DND-41 (cell line): ENCODE measurements at regions not wholly inside any gene's neighbourhood (a gene's known extent, or its start where the extent isn't known, plus 50 kb on each side); places are given as distances from the start of the nearest gene placed in this dataset.

Experiments
- ATAC-seq: fragments of 200-7000 bp; cut with Tn5 transposase; 3 replicates; pipeline ENCODE4 v1.9.1; 2021; ENCODE audit warnings: low read depth; ENCODE audit not compliant: insufficient read depth
- DNase-seq: peaks from one replicate; pipeline ENCODE4 v3.0.0-alpha.2; 2020
- H2AFZ ChIP-seq: 2 replicates; pipeline ENCODE4 v1.6.0; 2012; ENCODE audit warnings: low read depth, low read length
- H3K27ac ChIP-seq: 2 replicates; pipeline ENCODE4 v1.5.1; 2012; ENCODE audit warnings: low read length, inconsistent platforms
- H3K27me3 ChIP-seq: fragments of 200-600 bp; sonication (generic); 2 replicates; pipeline ENCODE4 v1.6.0; 2012; ENCODE audit warnings: low read length, mild to moderate bottlenecking, inconsistent platforms; ENCODE audit not compliant: insufficient read depth, poor library complexity
- H3K36me3 ChIP-seq: 2 replicates; pipeline ENCODE4 v1.5.1; 2012; ENCODE audit warnings: low read length, inconsistent platforms; ENCODE audit not compliant: insufficient read depth
- H3K4me1 ChIP-seq: 2 replicates; pipeline ENCODE4 v1.5.1; 2012; ENCODE audit warnings: mild to moderate bottlenecking, low read length; ENCODE audit not compliant: insufficient read depth
- H3K4me2 ChIP-seq: 2 replicates; pipeline ENCODE4 v1.6.0; 2012; ENCODE audit warnings: mild to moderate bottlenecking, moderate library complexity, low read length, inconsistent platforms; ENCODE audit not compliant: insufficient read depth
- H3K4me3 ChIP-seq, 2 experiments: fragments of 200-600 bp in 1 of 2; shearing (Covaris generic) in 1 of 2; 2 replicates each; pipeline ENCODE4 v1.5.1; 2012 to 2016; ENCODE audit warnings: inconsistent platforms in 2 of 2, low read length in 2 of 2, mild to moderate bottlenecking in 2 of 2, low read depth in 1 of 2, moderate library complexity in 1 of 2
- H3K79me2 ChIP-seq: 2 replicates; pipeline ENCODE4 v1.6.0; 2012; ENCODE audit warnings: low read length, inconsistent platforms; ENCODE audit not compliant: insufficient read depth
- H3K9ac ChIP-seq: 2 replicates; pipeline ENCODE4 v1.6.0; 2012; ENCODE audit warnings: low read depth, mild to moderate bottlenecking, inconsistent platforms, low read length, moderate library complexity
- H3K9me3 ChIP-seq: 2 replicates; pipeline ENCODE4 v1.5.1; 2012; ENCODE audit warnings: low read length, moderate library complexity, mild to moderate bottlenecking, inconsistent platforms; ENCODE audit not compliant: insufficient read depth, severe bottlenecking
- H4K20me1 ChIP-seq: 2 replicates; pipeline ENCODE4 v1.6.0; 2012; ENCODE audit warnings: low read length; ENCODE audit not compliant: insufficient read depth
- EZH2 ChIP-seq: IDR thresholded peaks from 3 replicates; pipeline ENCODE4 v1.6.1; 2012; ENCODE audit warnings: borderline replicate concordance, low read depth, mild to moderate bottlenecking, moderate library complexity, low read length, inconsistent platforms; ENCODE audit not compliant: severe bottlenecking
- TF ChIP-seq, protein P1 (sequence below): IDR thresholded peaks from 2 replicates; pipeline ENCODE4 v1.5.1; 2012; ENCODE audit warnings: borderline replicate concordance, low read length, moderate library complexity, mild to moderate bottlenecking; ENCODE audit not compliant: poor library complexity, severe bottlenecking; ENCODE audit errors: extremely low read depth

DNA sequence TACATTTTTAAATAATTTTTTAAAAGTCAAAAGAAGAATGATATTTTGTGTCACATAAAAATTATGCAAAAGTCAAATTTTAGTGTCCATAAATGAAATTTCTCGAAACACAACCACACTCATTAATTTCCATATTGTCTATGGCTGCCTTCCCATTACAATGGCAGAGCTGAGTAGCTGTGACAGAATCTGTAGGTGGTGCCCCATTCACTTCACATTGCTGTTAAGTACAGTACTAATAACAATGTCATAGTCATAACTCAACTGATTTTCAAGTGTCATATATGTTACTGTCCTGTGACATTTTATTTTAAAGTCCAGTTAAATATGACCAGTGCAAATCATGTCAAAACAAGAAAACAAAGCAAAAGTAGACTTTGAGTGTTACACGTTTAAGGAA, 114.3 kb downstream of the SPRY2 start:
- Histone ChIP-seq H3K4me3 (no peak overlapping the region), H2AFZ (no peak overlapping the region), H3K4me1 (no peaks in the 10 kb centered on the region), H4K20me1 (no peaks in the 10 kb centered on the region), H3K27ac (no peak overlapping the region), H3K79me2 (no peaks in the 10 kb centered on the region), H3K27me3 (no peaks in the 10 kb centered on the region), H3K36me3 (no peaks in the 10 kb centered on the region), H3K9me3 (no peaks in the 10 kb centered on the region), H3K9ac (no peak overlapping the region), H3K4me2 (no peak overlapping the region)
- ATAC-seq (no peak), DNase-seq (no peak)
- TF ChIP-seq, protein P1, sequence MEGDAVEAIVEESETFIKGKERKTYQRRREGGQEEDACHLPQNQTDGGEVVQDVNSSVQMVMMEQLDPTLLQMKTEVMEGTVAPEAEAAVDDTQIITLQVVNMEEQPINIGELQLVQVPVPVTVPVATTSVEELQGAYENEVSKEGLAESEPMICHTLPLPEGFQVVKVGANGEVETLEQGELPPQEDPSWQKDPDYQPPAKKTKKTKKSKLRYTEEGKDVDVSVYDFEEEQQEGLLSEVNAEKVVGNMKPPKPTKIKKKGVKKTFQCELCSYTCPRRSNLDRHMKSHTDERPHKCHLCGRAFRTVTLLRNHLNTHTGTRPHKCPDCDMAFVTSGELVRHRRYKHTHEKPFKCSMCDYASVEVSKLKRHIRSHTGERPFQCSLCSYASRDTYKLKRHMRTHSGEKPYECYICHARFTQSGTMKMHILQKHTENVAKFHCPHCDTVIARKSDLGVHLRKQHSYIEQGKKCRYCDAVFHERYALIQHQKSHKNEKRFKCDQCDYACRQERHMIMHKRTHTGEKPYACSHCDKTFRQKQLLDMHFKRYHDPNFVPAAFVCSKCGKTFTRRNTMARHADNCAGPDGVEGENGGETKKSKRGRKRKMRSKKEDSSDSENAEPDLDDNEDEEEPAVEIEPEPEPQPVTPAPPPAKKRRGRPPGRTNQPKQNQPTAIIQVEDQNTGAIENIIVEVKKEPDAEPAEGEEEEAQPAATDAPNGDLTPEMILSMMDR: no peak
- no peak for TF ChIP-seq EZH2

DNA sequence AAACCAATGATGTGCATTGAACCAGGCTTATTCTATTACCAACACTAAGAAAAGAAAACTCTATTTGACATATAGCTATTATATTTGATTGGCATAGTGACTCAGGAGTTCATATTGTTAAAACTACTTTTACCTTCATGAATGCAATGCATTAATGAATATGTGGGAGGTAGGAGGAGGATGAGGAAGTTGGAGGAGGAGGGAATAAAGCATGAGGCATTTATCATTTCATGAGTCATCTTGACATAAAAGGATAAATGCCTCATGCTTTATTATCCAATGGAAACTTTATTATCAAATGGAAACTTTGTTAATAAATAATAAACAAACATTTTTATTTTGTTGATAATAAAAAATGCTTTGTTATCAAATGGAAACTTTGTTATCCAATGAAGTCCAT, 116.5 kb downstream of the SPRY2 start:
- Histone ChIP-seq H3K9ac (no peak overlapping the region), H3K36me3 (no peaks in the 10 kb centered on the region), H3K4me2 (no peak overlapping the region), H3K79me2 (no peaks in the 10 kb centered on the region), H2AFZ (no peak overlapping the region), H3K4me3 (no peak overlapping the region), H4K20me1 (no peaks in the 10 kb centered on the region), H3K27me3 (no peaks in the 10 kb centered on the region), H3K27ac (no peak overlapping the region), H3K4me1 (no peaks in the 10 kb centered on the region), H3K9me3 (no peaks in the 10 kb centered on the region)
- TF ChIP-seq EZH2: no peak
- TF ChIP-seq, protein P1: no peak
- DNase-seq: no peak
- ATAC-seq: no peak

DNA sequence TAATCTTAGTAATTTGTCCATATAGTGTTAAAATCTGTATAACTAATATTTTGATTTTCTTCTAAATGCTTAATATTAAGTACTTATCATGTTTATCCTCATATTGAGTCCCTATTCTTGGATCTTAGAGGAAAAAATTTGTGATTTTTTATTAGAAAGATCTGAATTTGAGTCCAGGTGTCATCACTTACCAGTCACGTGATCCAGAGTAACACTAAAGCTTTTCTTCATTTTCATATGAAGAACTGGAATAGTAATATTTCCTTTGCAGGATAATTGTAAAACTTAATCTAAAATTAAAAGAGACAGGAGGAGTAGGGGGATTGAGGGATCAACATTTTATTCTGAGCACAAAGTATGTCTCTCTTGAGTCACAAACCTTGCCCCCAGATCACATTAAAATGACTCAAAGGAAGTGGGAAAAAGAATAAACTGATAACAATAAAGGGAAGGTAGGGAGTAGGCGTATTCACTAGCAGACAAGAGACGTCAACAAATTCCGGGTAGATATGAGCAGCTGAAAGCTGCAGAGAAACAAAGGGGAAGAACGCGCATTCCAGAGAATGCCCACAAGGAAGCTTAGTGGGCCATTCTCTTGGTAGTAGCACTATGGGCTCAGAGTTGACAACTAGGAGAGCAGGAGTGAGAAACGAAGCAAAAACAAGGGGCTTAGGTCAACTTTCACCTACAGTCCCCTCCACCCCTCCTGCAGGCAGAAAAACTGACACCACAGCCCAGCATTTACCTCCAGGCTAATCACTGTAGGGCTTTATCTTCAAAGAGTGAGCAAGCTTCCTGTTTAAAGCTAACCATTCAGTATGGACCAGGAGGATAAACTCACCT, 123.1 kb downstream of the SPRY2 start:
- no peak overlapping the region for H3K4me3 ChIP-seq
- H3K27ac ChIP-seq: no peak overlapping the region
- ATAC-seq (no peak), DNase-seq (no peak)
- H2AFZ ChIP-seq: no peak overlapping the region
- H3K4me2 ChIP-seq: no peak overlapping the region
- TF ChIP-seq EZH2: no peak
- TF ChIP-seq, protein P1: no peak
- H4K20me1 ChIP-seq: no peaks in the 10 kb centered on the region
- H3K27me3 ChIP-seq: no peaks in the 10 kb centered on the region
- H3K4me1 ChIP-seq: no peaks in the 10 kb centered on the region
- H3K9ac ChIP-seq: no peak overlapping the region
- H3K79me2 ChIP-seq: no peaks in the 10 kb centered on the region
- H3K9me3 ChIP-seq: no peaks in the 10 kb centered on the region
- H3K36me3 ChIP-seq: no peaks in the 10 kb centered on the region

DNA sequence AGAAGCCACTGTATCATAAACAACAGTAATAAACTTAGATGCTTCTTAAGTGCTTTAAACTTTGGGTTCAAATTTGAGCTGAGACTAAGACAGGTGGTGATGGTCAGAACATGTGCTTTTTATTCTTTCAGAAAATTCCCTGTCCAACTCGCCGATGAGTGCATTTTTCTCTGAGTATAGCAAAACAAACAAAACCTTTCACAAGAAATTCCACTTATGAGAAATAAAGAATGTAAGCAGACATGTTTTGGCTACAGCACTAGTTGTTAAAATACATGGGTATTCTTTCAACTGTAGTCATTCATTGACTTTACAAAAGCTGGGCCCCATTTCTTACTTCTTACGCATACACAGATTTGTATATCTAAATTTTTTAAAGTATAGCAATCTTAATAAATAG, 125.6 kb downstream of the SPRY2 start:
- Histone ChIP-seq H4K20me1 (no peaks in the 10 kb centered on the region), H3K27me3 (no peaks in the 10 kb centered on the region), H3K9ac (no peak overlapping the region), H3K4me2 (no peak overlapping the region), H3K4me1 (no peaks in the 10 kb centered on the region), H3K9me3 (no peaks in the 10 kb centered on the region), H3K79me2 (no peaks in the 10 kb centered on the region), H3K36me3 (no peaks in the 10 kb centered on the region), H3K4me3 (no peak overlapping the region), H2AFZ (no peak overlapping the region), H3K27ac (no peak overlapping the region)
- ATAC-seq: no peak
- no peak for DNase-seq
- TF ChIP-seq, protein P1: no peak
- TF ChIP-seq EZH2: no peak
